GM06990 (cell line): ENCODE measurements at regions not wholly inside any gene's neighbourhood (a gene's known extent, or its start where the extent isn't known, plus 50 kb on each side); places are given as distances from the start of the nearest gene placed in this dataset.

Experiments used
- DNase-seq: peaks from one replicate; pipeline ENCODE4 v3.0.0-alpha.2; 2011; ENCODE audit not compliant: insufficient read length; ENCODE audit errors: extremely low read depth
- H3K27me3 ChIP-seq: replicated peaks from 2 replicates; pipeline ENCODE4 v1.6.0; 2011; ENCODE audit warnings: low read length; ENCODE audit not compliant: control insufficient read depth, insufficient read depth
- H3K36me3 ChIP-seq: 2 replicates; pipeline ENCODE4 v1.5.1; 2011; ENCODE audit warnings: low read length; ENCODE audit not compliant: control insufficient read depth, insufficient read depth
- H3K4me3 ChIP-seq: replicated peaks from 2 replicates; pipeline ENCODE4 v1.5.1; 2011; ENCODE audit warnings: low read depth, mild to moderate bottlenecking, control low read depth, low read length
- CTCF ChIP-seq: IDR thresholded peaks from 2 replicates; pipeline ENCODE4 v1.5.1; 2011; ENCODE audit warnings: low read length, control low read depth, mild to moderate bottlenecking, inconsistent platforms; ENCODE audit not compliant: insufficient read depth, poor library complexity, severe bottlenecking

- no peak for TF ChIP-seq CTCF
- no peak for DNase-seq
- H3K36me3 ChIP-seq = no peaks in the 10 kb centered on the region
- no peaks in the 10 kb centered on the region for H3K27me3 ChIP-seq
- H3K4me3 ChIP-seq = no peak overlapping the region
Measured at GRCh38 chr1:60890664-60891063, 191.7 kb upstream of the NFIA start.

GRCh38 chr1:60889709-60890108 is 192.7 kb upstream of the NFIA start:
- Histone ChIP-seq H3K4me3 (no peak overlapping the region), H3K36me3 (no peaks in the 10 kb centered on the region), H3K27me3 (no peaks in the 10 kb centered on the region)
- DNase-seq = no peak
- TF ChIP-seq CTCF = no peak

- H3K4me3 ChIP-seq = no peak overlapping the region
- no peak for TF ChIP-seq CTCF
- DNase-seq = no peak
- no peaks in the 10 kb centered on the region for H3K36me3 ChIP-seq
- H3K27me3 ChIP-seq = no peaks in the 10 kb centered on the region
Measured at GRCh38 chr1:60888126-60888525, 194.2 kb upstream of the NFIA start.

GRCh38 chr1:60886793-60887331 is 195.5 kb upstream of the NFIA start:
- DNase-seq = no peak
- no peak for TF ChIP-seq CTCF
- Histone ChIP-seq H3K36me3 (no peaks in the 10 kb centered on the region), H3K27me3 (no peaks in the 10 kb centered on the region), H3K4me3 (no peak overlapping the region)

GRCh38 chr1:60886090-60886489 is 196.3 kb upstream of the NFIA start:
- no peak for TF ChIP-seq CTCF
- Histone ChIP-seq H3K27me3 (no peaks in the 10 kb centered on the region), H3K36me3 (no peaks in the 10 kb centered on the region), H3K4me3 (no peak overlapping the region)
- DNase-seq = no peak

GRCh38 chr1:60880202-60880601 is 202.2 kb upstream of the NFIA start:
- H3K36me3 ChIP-seq = no peaks in the 10 kb centered on the region
- no peaks in the 10 kb centered on the region for H3K27me3 ChIP-seq
- DNase-seq = no peak
- H3K4me3 ChIP-seq = no peak overlapping the region
- TF ChIP-seq CTCF = no peak
